Activated CD4-positive, alpha-beta T cell treated with anti-CD3 and anti-CD28 coated beads, Interleukin-2, amount 10 ng/mL, durations not matched to agents 7 days and 5 days (primary cell): ENCODE measurements at regions not wholly inside any gene's neighbourhood (a gene's known extent, or its start where the extent isn't known, plus 50 kb on each side); places are given as distances from the start of the nearest gene placed in this dataset.
"Not testable (repeated sequence)": the region's sequence is repeated elsewhere in the genome, so short reads cannot be mapped to it uniquely, and the experiment has no call there.

Source experiments
- CTCF ChIA-PET: fragments of 350-600 bp; sonication (Branson Sonifier 250); formaldehyde crosslinking; loops from one replicate; lab custom pipeline; 2021; ENCODE audit warnings: antibody characterized with exemption; lab: Charles Lee
- POLR2A ChIA-PET: fragments of 350-600 bp; sonication (Branson Sonifier 250); formaldehyde crosslinking; loops from one replicate; lab custom pipeline; 2021; ENCODE audit warnings: antibody characterized with exemption; lab: Charles Lee
- DNase-seq: peaks from one replicate; pipeline ENCODE4 v3.0.0-alpha.2; 2020
- H3K27ac Mint-ChIP-seq: one replicate; pipeline ENCODE4 v1.8.0; 2021; ENCODE audit warnings: mild to moderate bottlenecking, moderate library complexity, mixed read lengths
- H3K27me3 Mint-ChIP-seq: one replicate; pipeline ENCODE4 v1.8.0; 2021; ENCODE audit warnings: mixed read lengths
- H3K36me3 Mint-ChIP-seq: one replicate; pipeline ENCODE4 v1.8.0; 2021; ENCODE audit warnings: low read depth, mixed read lengths
- H3K4me1 Mint-ChIP-seq: one replicate; pipeline ENCODE4 v1.8.0; 2021; ENCODE audit warnings: mixed read lengths
- H3K4me3 Mint-ChIP-seq: one replicate; pipeline ENCODE4 v1.8.0; 2021; ENCODE audit warnings: mild to moderate bottlenecking, moderate library complexity, mixed read lengths
- H3K9me3 Mint-ChIP-seq: one replicate; pipeline ENCODE4 v1.8.0; 2021; ENCODE audit warnings: mixed read lengths

DNA sequence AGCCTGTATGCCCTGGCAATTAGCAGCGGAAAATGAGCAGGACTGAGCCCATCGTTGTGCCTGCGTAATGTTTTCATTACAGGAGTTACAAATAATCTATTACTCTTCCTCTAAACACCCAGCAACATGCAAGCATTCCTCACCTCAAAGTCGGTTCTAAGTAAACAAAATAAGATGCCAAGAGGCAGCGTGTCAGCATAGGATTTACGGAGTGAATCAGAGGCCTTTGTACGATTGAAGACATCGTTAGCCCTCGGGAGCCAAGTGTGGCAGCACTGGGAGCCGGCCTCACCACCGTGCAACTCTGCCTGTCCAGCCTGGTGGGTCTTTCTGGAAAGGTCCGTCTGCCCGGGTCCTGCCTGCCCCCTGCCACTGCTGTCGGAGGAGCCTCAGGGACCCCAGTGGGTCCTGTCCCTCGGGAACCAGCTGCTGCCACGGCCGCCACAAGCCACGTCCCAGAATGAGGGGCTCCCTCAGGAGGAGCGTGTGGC is 80.1 kb upstream of the CTDP1 start:
- Mint-ChIP-seq H3K27ac (no peak overlapping the region), H3K4me3 (no peak overlapping the region), H3K36me3 (no peaks in the 10 kb centered on the region), H3K9me3 (no peaks in the 10 kb centered on the region), H3K27me3 (peaks cover 5% of the 10 kb centered on the region), H3K4me1 (no peaks in the 10 kb centered on the region)
- ChIA-PET POLR2A (no interaction called here), CTCF (no interaction called here)
- no peak for DNase-seq

DNA sequence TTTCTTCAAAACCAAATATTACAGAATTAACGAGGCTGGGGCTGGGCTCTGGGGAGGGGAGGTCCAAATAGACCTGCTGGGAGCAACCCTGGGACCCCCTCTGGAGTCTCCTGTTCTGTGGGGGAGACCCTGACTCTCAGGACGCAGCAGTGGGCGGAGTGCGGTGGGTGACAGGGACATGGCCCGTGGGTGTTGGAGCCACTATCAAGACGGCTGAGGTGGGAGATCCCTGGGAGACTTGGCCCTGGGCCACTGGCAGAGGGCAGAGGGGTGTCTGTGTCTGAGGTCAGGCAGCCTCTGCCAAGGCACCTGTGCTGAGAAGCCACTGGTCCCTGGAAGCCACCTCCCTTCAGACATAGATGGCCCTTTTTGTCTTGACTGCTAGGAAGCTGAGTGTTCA is 79.5 kb upstream of the CTDP1 start:
- H3K27ac Mint-ChIP-seq, result no peak overlapping the region
- no peak for DNase-seq

DNA sequence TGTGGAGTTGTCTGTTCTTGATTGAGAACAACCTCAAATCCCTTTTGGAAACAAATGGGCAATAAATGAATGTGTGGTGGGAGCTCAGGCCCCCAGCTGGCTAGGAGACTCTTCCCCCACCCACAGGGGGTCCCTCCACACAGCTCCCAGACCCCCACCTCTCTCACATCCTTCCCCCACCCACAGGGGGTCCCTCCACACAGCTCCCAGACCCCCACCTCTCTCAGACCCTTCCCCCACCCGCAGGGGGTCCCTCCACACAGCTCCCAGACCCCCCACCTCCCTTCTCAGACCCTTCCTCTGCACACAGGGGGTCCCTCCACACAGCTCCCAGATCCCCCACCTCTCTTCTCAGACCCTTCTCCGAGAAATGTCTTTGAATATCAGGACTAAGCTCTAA is 79.0 kb upstream of the CTDP1 start:
- Mint-ChIP-seq H3K4me1 (no peaks in the 10 kb centered on the region), H3K27ac (no peak overlapping the region), H3K36me3 (no peaks in the 10 kb centered on the region), H3K4me3 (no peak overlapping the region), H3K27me3 (no peaks in the 10 kb centered on the region), H3K9me3 (no peaks in the 10 kb centered on the region)
- ChIA-PET POLR2A (no interaction called here), CTCF (interaction anchor here (0.6 kb wide), 1 partner anchor 434 kb away, joined by 5 read pairs; the partner anchor contains the start of gene RBFA)
- no peak for DNase-seq

More for the DNA sequence above, 79.5 kb upstream of the CTDP1 start:
- POLR2A ChIA-PET, result no interaction called here
- Mint-ChIP-seq H3K4me1 (no peaks in the 10 kb centered on the region), H3K27me3 (peaks cover 2% of the 10 kb centered on the region), H3K9me3 (no peaks in the 10 kb centered on the region), H3K4me3 (no peak overlapping the region), H3K36me3 (no peaks in the 10 kb centered on the region)
- CTCF ChIA-PET, result no interaction called here

DNA sequence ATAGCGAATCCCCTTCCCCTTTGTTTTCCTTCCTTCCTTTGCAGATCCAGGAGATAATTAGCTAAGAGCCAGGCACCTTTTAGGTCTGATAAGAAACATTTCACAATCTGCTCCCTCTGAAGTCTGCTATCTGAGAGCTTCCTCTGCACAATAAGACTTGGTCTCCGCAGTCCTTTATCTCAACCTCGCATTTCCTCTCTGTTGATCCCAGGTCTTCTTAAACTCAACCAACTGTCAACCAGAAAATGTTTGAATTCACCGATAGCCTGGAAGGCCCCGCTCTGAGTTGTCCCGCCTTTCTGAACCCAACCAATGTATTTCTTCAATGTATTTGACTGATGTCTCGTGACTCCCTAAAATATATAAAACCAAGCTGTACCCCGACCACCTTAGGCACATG is 78.4 kb upstream of the CTDP1 start:
- no peaks in the 10 kb centered on the region for H3K27me3 Mint-ChIP-seq
- ChIA-PET POLR2A (no interaction called here), CTCF (interaction anchor here (0.6 to 1.0 kb wide), 3 partner anchors 12 to 548 kb away, joined by 3 to 5 read pairs (median 3); partner anchors contain the start of gene RBFA)
- DNase-seq, result no peak
- no peak overlapping the region for H3K27ac Mint-ChIP-seq
- no peaks in the 10 kb centered on the region for H3K4me1 Mint-ChIP-seq
- no peaks in the 10 kb centered on the region for H3K36me3 Mint-ChIP-seq
- no peak overlapping the region for H3K4me3 Mint-ChIP-seq
- no peaks in the 10 kb centered on the region for H3K9me3 Mint-ChIP-seq

DNA sequence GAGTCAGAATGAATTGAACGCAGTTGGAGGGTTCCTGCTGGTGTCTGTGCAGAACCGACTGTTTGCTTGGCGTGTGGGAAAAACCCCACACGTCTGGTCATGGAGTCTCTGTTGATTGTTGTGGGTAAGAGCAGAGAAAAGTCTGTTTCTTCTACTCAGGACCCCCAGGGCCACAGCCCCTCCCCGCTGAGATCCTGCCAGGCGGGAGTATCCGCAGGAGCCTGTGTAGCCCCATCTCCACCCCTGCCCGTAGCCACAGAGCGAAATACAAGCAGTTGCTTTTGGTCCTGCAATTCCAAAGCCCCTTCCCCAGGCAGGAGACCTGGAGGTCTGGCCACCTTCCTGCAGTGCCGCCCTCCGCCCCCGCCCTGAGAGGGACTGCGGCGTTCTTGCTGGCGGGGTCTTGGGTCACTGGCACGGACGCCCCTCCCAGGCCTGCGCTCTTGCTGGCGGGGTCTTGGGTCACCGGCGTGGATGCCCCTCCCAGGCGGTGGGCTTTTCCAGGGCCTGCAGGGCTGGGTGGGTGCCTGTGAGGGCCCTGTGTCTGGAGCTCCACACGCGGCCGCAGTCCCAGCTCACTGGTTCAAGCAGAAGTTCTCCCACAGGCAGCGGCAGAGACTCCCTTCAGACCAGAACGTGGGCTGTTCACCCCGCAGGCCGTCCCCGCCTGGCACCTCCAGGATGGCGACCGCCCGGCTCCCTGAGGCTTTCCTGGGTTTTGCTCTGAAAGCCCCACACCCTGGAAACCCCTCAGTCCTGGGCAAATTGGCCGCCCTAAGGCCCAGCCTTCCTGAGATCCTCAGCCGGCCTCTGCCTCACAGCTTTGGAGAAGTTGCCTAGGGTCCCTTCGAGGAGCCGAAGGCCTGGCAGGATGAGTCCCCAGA is 76.0 kb upstream of the CTDP1 start:
- no peak overlapping the region for H3K27ac Mint-ChIP-seq
- ChIA-PET CTCF (no interaction called here), POLR2A (no interaction called here)

DNA sequence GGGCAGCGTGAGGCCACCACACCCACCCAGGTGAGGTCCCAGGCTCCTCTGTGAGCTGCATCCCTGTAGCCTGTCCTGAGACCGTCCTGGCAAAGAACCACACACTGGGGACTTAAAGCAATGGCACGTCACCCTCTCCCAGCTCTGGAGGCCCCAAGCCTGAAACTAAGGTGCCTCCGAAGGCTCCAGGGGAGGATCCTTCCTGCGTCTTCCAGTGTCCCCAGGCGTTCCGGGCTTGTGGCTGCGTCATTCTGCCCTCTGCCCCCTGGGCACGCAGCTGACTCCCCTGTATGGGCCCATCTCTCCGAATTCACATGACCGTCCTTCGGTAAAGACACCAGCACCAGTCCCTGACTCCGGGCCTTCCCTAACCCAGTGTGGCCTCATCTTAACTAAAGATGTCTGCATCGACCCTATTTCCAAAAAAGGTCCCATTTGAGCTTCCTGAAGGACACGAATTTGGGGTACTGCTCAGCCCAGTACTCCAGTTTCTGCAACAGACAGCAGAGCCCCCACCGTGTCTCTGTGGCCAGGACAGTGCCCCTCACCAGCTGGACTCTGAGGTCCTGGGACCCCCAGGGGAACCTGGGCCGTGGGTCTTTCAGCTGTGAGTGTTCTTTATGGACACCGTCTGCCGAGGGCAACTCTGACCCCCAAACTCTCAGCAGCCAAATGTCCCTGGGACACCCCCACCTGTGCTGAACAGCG is 75.2 kb upstream of the CTDP1 start:
- no peak for DNase-seq
- Mint-ChIP-seq H3K27me3 (no peaks in the 10 kb centered on the region), H3K27ac (no peak overlapping the region), H3K9me3 (no peaks in the 10 kb centered on the region), H3K36me3 (no peaks in the 10 kb centered on the region), H3K4me1 (no peaks in the 10 kb centered on the region), H3K4me3 (no peak overlapping the region)
- ChIA-PET CTCF (no interaction called here), POLR2A (no interaction called here)

More for the DNA sequence above, 76.0 kb upstream of the CTDP1 start:
- Mint-ChIP-seq H3K27me3 (no peaks in the 10 kb centered on the region), H3K36me3 (no peaks in the 10 kb centered on the region), H3K9me3 (no peaks in the 10 kb centered on the region), H3K4me3 (no peak overlapping the region), H3K4me1 (no peaks in the 10 kb centered on the region)
- no peak for DNase-seq

DNA sequence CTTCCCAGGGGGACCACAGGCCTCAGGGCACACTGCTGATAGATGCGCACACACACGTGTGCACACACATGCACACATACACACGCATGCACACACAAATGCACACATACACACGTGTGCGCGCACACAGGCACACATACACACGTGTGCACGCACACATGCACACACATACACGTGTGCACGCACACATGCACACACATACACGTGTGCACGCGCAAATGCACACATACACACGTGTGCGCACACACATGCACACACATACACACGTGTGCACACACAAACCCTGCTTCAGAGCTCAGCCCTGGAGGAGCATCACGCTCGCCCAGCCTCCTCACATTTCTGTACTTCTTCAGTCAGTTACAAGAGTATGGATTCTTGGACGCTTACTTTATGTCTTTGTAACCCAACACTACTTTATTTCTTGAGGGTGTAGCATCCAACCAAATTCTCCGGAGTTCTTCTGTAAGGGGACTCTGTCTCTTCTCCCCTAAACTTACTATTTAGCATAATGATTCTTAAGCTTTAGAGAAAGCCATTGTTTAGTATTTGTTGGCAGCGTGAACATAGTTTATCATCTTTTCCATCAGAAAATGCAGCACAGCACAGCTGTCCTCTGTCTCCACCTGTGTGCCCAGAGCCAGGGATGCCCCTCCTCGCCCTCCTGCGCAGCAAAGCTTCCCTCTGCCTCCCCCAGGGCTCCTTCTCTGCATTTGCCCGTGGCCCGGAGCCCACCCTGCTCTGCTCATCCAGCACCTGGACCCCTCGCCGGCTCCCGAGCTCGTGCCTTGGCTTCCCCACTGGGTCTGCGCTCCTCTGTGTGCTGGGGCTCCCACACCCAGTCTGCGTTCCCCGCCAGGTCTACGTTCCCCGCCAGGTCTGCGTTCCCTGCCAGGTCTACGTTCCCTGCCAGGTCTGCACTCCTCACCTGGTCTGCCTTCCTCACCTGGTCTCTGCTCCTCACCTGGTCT is 74.4 kb upstream of the CTDP1 start:
- Mint-ChIP-seq H3K4me1 (no peaks in the 10 kb centered on the region), H3K27me3 (no peaks in the 10 kb centered on the region), H3K9me3 (no peaks in the 10 kb centered on the region), H3K36me3 (no peaks in the 10 kb centered on the region), H3K27ac (no peak overlapping the region), H3K4me3 (no peak overlapping the region)
- POLR2A ChIA-PET, result no interaction called here
- DNase-seq, result no peak
- CTCF ChIA-PET, result no interaction called here

DNA sequence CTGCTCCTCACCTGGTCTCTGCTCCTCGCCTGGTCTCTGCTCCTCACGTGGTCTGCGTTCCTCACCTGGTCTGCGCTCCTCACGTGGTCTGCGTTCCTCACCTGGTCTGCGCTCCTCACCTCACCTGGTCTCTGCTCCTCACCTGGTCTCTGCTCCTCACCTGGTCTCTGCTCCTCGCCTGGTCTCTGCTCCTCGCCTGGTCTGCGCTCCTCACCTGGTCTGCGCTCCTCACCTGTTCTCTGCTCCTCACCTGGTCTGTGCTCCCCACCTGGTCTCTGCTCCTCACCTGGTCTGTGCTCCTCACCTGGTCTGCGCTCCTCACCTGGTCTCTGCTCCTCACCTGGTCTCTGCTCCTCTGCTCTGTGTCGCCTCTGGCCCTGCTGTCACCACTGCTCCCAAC is 73.5 kb upstream of the CTDP1 start:
- H3K36me3 Mint-ChIP-seq, H3K27ac Mint-ChIP-seq, POLR2A ChIA-PET, H3K27me3 Mint-ChIP-seq, DNase-seq, H3K9me3 Mint-ChIP-seq, H3K4me1 Mint-ChIP-seq, H3K4me3 Mint-ChIP-seq, CTCF ChIA-PET: not testable (repeated sequence)

DNA sequence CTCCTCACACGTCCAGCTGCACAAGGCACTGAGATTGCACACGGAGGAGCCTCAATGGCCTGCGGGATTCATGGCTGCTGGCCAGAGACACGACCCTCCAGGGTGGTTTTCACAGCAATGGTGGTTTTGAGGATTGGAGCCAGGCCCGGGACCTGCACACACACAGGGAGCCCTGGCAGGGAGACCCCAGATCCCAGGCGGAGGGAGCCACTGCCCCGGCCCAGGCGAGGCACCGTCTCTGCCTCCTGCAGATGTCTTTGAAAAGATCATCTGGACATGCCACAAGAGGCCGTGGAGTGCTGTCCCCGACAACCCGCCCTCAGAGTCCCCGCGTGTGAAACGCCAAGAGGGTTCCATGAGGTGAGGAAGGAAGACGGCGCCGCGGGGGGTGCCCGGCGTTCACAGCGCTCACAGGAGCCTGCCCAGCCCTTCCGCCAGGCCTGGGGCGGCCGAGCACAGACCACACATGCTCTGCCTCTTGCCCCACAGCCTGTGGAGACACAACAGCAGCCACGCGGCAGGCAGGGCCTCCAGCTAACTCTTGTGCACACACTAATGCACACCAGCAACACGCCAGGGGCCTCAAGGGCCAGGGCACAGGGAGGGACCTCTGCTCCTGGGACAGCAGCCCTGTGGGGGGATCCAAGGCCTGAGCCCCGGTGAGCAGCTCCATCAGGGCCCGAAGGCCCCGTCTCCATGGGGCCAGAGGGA is 72.8 kb upstream of the CTDP1 start:
- POLR2A ChIA-PET, result no interaction called here
- Mint-ChIP-seq H3K36me3 (no peaks in the 10 kb centered on the region), H3K4me3 (no peak overlapping the region), H3K27me3 (no peaks in the 10 kb centered on the region), H3K27ac (no peak overlapping the region), H3K4me1 (no peaks in the 10 kb centered on the region), H3K9me3 (no peaks in the 10 kb centered on the region)
- CTCF ChIA-PET, result no interaction called here
- no peak for DNase-seq

DNA sequence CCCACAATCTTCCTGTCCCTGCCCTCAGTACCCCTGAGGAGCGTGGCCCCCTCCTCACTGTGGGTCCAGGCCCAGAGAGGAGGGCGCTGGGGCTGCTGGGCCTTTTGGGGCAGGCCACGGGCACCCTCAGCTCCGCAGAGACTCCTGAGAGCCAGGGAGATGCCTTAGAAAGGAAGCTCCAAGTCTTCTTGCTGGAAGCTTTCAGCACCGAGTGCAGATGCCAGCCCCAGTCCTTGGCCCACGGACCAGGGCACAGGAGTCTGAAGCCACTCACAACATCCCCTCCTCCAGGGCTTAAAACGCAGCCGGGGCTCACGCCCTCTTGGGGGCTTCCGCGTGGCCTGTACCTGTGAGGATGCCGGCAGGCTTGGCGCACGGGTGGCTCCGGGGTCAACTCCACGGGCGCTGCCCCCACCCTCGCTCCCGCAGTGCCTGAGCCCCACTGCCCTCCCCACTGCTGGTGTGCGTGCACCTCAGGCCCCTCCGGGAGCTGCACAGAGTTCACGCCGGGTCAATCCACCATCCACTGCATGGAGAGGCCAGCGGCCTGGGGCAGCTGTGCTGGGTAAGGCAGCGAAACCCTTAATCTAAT is 72.1 kb upstream of the CTDP1 start:
- POLR2A ChIA-PET, result no interaction called here

DNA sequence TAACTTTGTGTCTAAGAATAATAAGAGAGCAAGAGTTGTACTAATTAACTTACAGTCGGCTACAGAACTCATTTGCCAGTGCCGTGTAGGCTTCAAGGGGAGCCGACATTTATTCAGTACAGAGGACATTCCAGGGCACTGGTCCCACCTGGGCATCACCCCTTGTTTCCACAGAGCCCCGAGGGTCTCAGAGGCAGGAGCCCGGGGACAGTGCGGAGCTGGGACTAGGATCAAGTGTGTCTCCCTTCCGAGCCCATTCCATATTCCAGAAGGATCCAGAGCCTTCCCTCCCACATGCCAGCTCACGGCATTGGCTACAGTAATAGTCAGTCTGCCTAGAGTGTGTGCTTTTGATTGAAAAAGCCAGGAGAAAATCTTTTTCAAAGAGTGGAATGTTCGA is 71.5 kb upstream of the CTDP1 start:
- H3K4me3 Mint-ChIP-seq, result no peak overlapping the region
- H3K4me1 Mint-ChIP-seq, result no peaks in the 10 kb centered on the region
- no peaks in the 10 kb centered on the region for H3K27me3 Mint-ChIP-seq
- ChIA-PET POLR2A (no interaction called here), CTCF (no interaction called here)
- H3K9me3 Mint-ChIP-seq, result no peaks in the 10 kb centered on the region
- H3K36me3 Mint-ChIP-seq, result no peaks in the 10 kb centered on the region
- no peak overlapping the region for H3K27ac Mint-ChIP-seq
- no peak for DNase-seq

More for the DNA sequence above, 72.1 kb upstream of the CTDP1 start:
- DNase-seq, result no peak
- H3K4me1 Mint-ChIP-seq, result no peaks in the 10 kb centered on the region
- H3K4me3 Mint-ChIP-seq, result no peak overlapping the region
- no peaks in the 10 kb centered on the region for H3K27me3 Mint-ChIP-seq
- CTCF ChIA-PET, result no interaction called here
- no peaks in the 10 kb centered on the region for H3K36me3 Mint-ChIP-seq
- H3K9me3 Mint-ChIP-seq, result no peaks in the 10 kb centered on the region
- no peak overlapping the region for H3K27ac Mint-ChIP-seq

DNA sequence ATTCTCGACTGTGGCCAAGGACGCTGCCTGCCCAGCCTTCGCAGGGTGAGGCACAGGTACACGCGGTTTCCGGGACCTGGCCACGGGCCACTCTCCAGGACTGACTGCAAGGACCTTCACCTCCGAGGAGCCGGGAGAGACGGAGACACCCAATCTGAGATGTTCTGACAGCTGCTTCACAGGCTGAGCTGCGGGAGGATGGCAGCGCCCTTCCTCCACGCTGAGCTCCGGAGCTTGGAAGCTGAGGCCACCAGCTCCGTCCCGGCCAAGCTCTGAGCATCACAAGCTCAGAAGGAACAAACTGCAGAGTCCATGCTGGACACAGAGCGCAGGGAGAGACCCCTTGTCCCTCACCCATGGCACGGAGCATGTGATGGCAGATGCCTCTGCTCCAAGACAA is 71.1 kb upstream of the CTDP1 start:
- Mint-ChIP-seq H3K9me3 (no peaks in the 10 kb centered on the region), H3K4me1 (no peaks in the 10 kb centered on the region), H3K27ac (no peak overlapping the region), H3K36me3 (no peaks in the 10 kb centered on the region), H3K27me3 (no peaks in the 10 kb centered on the region), H3K4me3 (no peak overlapping the region)
- no peak for DNase-seq
- ChIA-PET CTCF (no interaction called here), POLR2A (no interaction called here)
